ENCODE measurements at regions not wholly inside any gene's neighbourhood (a gene's known extent, or its start where the extent isn't known, plus 50 kb on each side); places are given as distances from the start of the nearest gene placed in this dataset.
"Not testable (repeated sequence)": the region's sequence is repeated elsewhere in the genome, so short reads cannot be mapped to it uniquely, and the experiment has no call there.

- no peak for DNase-seq (ENCODE audit: low read depth)
- no peak overlapping the region for H3K4me3 ChIP-seq (ENCODE audit: low read depth, low read length)
- TF ChIP-seq CTCF (conservative IDR thresholded peaks at IDR 0.05; ENCODE audit: low read depth, low read length) = no peak
Observed at GRCh38 chrX:113818346-113818745, 765.5 kb upstream of the HTR2C start.

GRCh38 chrX:113804819-113805218, 779.1 kb upstream of the HTR2C start:
- H3K4me3 ChIP-seq (ENCODE audit: low read depth, low read length) = no peak overlapping the region
- TF ChIP-seq CTCF (conservative IDR thresholded peaks at IDR 0.05; ENCODE audit: low read depth, low read length) = no peak

GRCh38 chrX:113804291-113804690, 779.6 kb upstream of the HTR2C start:
- no peak overlapping the region for H3K4me3 ChIP-seq (ENCODE audit: low read depth, low read length)
- DNase-seq (ENCODE audit: low read depth) = no peak
- no peak for TF ChIP-seq CTCF (conservative IDR thresholded peaks at IDR 0.05; ENCODE audit: low read depth, low read length)

More at GRCh38 chrX:113804819-113805218, 779.1 kb upstream of the HTR2C start:
- no peak for DNase-seq (ENCODE audit: low read depth)

GRCh38 chrX:113802837-113803236, 781.0 kb upstream of the HTR2C start:
- no peak for DNase-seq (ENCODE audit: low read depth)
- no peak overlapping the region for H3K4me3 ChIP-seq (ENCODE audit: low read depth, low read length)
- TF ChIP-seq CTCF (conservative IDR thresholded peaks at IDR 0.05; ENCODE audit: low read depth, low read length) = no peak

GRCh38 chrX:113800955-113801354, 782.9 kb upstream of the HTR2C start:
- DNase-seq (ENCODE audit: low read depth) = no peak
- no peak for TF ChIP-seq CTCF (conservative IDR thresholded peaks at IDR 0.05; ENCODE audit: low read depth, low read length)

GRCh38 chrX:113793563-113793962, 790.3 kb upstream of the HTR2C start:
- no peak for DNase-seq (ENCODE audit: low read depth)
- no peak overlapping the region for H3K4me3 ChIP-seq (ENCODE audit: low read depth, low read length)
- no peak for TF ChIP-seq CTCF (conservative IDR thresholded peaks at IDR 0.05; ENCODE audit: low read depth, low read length)

More at GRCh38 chrX:113800955-113801354, 782.9 kb upstream of the HTR2C start:
- no peak overlapping the region for H3K4me3 ChIP-seq (ENCODE audit: low read depth, low read length)

- no peak for DNase-seq (ENCODE audit: low read depth)
- TF ChIP-seq CTCF (conservative IDR thresholded peaks at IDR 0.05; ENCODE audit: low read depth, low read length) = no peak
- H3K4me3 ChIP-seq (ENCODE audit: low read depth, low read length) = no peak overlapping the region
Observed at GRCh38 chrX:113790987-113791386, 792.9 kb upstream of the HTR2C start.

- not testable (repeated sequence) for DNase-seq (ENCODE audit: low read depth); H3K4me3 ChIP-seq (ENCODE audit: low read depth, low read length)
Observed at GRCh38 chrX:113784754-113785153, 799.1 kb upstream of the HTR2C start.
